GM23248 (cell line): ENCODE measurements at regions not wholly inside any gene's neighbourhood (a gene's known extent, or its start where the extent isn't known, plus 50 kb on each side); places are given as distances from the start of the nearest gene placed in this dataset.

ENCODE experiments used
- EZH2 ChIP-seq: fragments of 200-600 bp; sonication (generic); IDR thresholded peaks from 2 replicates; pipeline ENCODE4 v1.6.1; 2018; ENCODE audit warnings: antibody characterized with exemption, mild to moderate bottlenecking; ENCODE audit not compliant: insufficient read depth, poor library complexity, severe bottlenecking
- EZH2phosphoT487 ChIP-seq: fragments of 200-600 bp; sonication (generic); IDR thresholded peaks from 2 replicates; pipeline ENCODE4 v1.6.1; 2018; ENCODE audit warnings: antibody characterized with exemption, moderate library complexity, mild to moderate bottlenecking, low read depth; ENCODE audit not compliant: insufficient read depth

DNA sequence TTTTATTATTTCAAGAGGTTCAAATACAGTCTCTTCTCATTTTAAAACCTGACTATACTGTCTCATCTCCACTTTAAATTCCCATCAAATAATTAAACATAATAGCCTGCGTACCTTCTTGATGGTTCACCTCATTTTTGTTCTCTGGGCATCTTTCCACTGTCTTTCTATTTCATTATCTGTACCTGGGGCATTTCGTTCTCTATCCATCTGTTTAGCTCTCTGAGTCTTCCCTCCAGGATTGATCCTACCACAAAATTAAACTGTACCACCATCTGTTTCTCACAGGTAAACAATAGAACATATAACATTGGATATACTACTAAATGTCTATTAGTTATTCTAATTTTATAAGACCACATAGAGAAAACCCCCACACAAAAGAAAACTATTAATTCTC is 1331.4 kb downstream of the NSUN3 start:
- TF ChIP-seq EZH2phosphoT487, result no peak
- no peak for TF ChIP-seq EZH2
